Glomerular endothelial cell (primary cell): ENCODE measurements at regions not wholly inside any gene's neighbourhood (a gene's known extent, or its start where the extent isn't known, plus 50 kb on each side); places are given as distances from the start of the nearest gene placed in this dataset.

Experiments used
- DNase-seq: peaks from one replicate; pipeline ENCODE4 v3.0.0-alpha.2; 2011; ENCODE audit warnings: low read depth, low spot score; ENCODE audit errors: extremely low read depth

GRCh38 chr5:96340357-96340756 lies 92.7 kb downstream of the PCSK1 start:
- DNase-seq = no peak

GRCh38 chr5:96339862-96340261 lies 93.2 kb downstream of the PCSK1 start:
- no peak for DNase-seq

- DNase-seq = no peak
These were observed 94.2 kb downstream of the PCSK1 start for GRCh38 chr5:96338624-96339415.

- DNase-seq = no peak
These were observed 95.0 kb downstream of the PCSK1 start for GRCh38 chr5:96338091-96338490.

- DNase-seq = no peak
These were observed 95.8 kb downstream of the PCSK1 start for GRCh38 chr5:96337048-96337781.

GRCh38 chr5:96336351-96336985 lies 96.6 kb downstream of the PCSK1 start:
- peak; percentile 77 for DNase-seq

GRCh38 chr5:96335873-96336272 lies 97.2 kb downstream of the PCSK1 start:
- no peak for DNase-seq

GRCh38 chr5:96333391-96333790 lies 99.7 kb downstream of the PCSK1 start:
- no peak for DNase-seq

GRCh38 chr5:96332535-96333366 lies 100.3 kb downstream of the PCSK1 start:
- no peak for DNase-seq

GRCh38 chr5:96331681-96332361 lies 101.2 kb downstream of the PCSK1 start:
- no peak for DNase-seq

DNA sequence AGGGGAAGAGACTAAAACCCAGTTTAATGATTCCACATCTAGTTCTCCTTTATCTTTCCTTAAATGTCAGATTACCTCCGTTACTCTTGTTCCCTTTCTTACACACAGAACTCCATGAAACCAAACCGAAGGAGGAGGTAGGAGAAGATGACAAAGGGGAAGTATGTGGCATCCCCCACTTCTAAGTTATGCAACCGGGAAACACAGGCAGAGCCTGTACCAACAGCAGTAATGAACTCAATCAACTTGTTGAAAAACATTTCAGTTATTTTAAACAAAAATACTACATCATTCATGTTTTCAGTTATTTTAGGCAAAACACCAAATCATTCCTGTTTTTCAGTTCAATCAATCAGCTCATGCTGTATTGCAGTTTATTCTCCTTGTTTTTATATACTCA lies 101.8 kb downstream of the PCSK1 start:
- DNase-seq = no peak

DNA sequence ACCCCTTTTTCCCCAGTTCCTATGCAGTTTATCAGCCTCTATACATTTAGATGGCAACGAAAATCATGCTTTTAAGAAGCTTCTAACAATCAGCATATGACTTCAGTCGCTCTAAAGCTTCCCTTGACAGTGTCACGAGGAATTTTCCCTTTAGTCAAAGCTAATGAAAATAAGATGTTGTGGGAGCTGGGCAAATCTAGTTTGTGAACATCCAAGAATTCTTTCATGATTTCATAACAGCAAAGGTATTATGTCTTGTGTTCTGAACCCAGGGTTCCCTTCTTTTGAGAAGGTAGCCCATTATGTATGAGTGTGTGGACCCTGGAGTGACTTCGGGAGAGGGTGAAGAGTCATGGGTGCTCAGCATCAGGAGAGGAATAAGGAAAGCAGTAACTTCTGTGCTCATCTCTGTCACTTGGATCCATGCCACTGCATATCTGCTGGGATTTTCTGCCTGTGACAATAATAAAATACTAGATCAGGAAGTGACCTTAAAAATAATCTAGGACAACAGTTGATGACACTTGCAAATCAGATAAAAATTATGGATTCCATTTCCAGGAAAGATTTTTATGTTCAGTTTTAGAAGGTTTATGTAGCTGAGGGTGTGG lies 102.4 kb downstream of the PCSK1 start:
- no peak for DNase-seq

- DNase-seq = no peak
These were observed 103.0 kb downstream of the PCSK1 start for GRCh38 chr5:96329886-96330529.

DNA sequence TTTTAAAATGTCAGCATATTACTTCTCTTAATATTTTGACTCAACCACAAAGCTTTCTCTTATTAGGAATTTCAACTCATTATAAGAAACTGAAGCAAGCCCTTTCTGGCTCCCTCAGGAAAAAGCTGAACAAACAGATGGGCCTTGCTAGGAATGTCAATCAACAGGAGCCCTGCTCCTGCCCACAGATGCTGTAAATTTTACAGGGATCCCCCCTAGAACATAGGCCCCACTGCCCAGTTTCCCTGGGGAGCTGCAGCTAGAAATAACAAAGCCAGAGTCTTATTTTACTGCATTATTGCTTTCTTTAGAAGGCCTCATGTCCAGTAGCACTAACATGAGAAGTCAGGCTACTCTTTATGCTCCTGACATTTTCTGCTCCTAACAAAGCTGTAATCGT lies 103.8 kb downstream of the PCSK1 start:
- no peak for DNase-seq

DNA sequence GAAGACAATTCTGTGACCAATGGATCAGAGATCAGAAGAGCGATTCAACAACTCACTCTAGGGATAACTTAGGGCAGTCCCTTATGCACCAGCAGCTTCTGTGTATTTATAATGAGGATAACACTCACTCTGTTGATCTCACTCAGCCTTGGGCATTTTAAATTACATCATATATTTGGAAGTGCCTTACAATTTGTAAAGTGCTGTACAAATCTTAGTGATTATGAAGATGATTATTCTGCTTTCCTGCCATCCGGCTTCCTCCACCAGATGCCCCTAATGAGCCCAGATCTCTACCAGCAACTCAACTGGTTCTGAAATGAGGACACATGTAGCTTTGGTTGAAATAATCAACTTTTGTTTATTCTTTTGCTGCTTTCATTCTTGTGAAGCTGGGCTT lies 105.3 kb downstream of the PCSK1 start:
- DNase-seq = no peak

- no peak for DNase-seq
These were observed 106.1 kb downstream of the PCSK1 start for GRCh38 chr5:96326902-96327301.

- DNase-seq = no peak
These were observed 108.3 kb downstream of the PCSK1 start for GRCh38 chr5:96324708-96325107.

GRCh38 chr5:96322865-96323264 lies 110.2 kb downstream of the PCSK1 start:
- DNase-seq = no peak

DNA sequence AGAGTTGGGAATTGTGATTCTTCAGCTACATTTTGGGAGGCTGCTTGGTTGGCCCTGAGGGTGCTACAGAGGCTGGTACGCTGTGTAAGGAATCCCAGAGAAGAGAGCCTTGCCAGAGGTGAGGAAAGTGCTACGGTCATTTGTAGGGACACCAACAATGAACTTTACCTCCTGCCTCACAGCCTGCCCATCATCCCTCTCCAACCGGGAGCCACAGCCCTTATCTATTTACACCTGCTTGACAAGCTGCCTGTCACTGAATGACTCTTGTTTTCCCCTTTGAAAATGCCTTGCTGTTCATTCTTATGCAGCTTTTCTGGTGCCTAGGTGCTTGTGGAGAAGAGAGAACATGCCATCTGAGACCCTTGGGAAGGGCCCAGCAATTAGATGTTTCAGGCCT lies 110.8 kb downstream of the PCSK1 start:
- no peak for DNase-seq
